ENCODE measurements at regions not wholly inside any gene's neighbourhood (a gene's known extent, or its start where the extent isn't known, plus 50 kb on each side); places are given as distances from the start of the nearest gene placed in this dataset.
A peak's percentile ranks its signal among the peaks of the same experiment; 100 is the strongest.

DNA sequence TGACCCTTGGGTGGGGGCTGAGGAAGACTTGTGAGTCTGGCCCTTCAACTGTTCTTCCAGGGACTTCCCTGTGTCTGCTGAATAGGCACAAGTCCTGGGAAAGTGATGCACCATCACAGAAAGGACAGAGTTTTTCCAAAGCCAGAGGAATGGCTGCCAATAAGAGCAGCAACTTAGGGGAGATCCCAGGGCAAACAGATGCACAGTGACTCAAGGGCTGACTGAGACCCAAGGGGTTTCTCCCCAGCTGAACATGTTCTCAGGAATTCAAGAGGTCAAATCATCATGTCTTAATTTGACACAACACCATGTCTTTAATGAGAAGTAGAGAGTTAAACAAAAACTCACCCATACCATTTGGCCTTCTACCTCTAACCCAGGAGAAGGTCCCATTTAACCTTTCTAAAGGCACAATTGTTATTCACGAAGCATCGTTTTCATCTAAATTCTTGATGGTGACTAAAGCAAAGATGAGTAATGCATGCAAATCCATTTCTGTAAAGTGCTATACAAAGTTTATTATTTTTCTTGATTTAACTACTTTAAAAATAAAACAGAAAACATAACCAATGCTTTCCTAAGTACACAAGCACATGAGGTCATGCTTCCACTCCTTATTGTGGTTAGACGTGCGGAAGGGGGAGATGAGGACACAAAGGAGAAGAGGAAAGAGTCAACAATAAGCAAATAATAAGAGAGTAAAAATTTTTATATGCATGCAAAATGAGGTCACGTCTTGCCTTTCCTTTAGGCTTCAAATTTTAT lies 324.1 kb downstream of the PLK2 start:
- no peak overlapping the region for H3K27ac ChIP-seq
- no peak overlapping the region for H3K4me3 ChIP-seq
- no peaks in the 10 kb centered on the region for H3K9me3 ChIP-seq
- H3K27me3 ChIP-seq = no peaks in the 10 kb centered on the region
- TF ChIP-seq, protein P1, sequence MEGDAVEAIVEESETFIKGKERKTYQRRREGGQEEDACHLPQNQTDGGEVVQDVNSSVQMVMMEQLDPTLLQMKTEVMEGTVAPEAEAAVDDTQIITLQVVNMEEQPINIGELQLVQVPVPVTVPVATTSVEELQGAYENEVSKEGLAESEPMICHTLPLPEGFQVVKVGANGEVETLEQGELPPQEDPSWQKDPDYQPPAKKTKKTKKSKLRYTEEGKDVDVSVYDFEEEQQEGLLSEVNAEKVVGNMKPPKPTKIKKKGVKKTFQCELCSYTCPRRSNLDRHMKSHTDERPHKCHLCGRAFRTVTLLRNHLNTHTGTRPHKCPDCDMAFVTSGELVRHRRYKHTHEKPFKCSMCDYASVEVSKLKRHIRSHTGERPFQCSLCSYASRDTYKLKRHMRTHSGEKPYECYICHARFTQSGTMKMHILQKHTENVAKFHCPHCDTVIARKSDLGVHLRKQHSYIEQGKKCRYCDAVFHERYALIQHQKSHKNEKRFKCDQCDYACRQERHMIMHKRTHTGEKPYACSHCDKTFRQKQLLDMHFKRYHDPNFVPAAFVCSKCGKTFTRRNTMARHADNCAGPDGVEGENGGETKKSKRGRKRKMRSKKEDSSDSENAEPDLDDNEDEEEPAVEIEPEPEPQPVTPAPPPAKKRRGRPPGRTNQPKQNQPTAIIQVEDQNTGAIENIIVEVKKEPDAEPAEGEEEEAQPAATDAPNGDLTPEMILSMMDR (IDR thresholded peaks at IDR 0.05) = no peak
- no peaks in the 10 kb centered on the region for H3K4me1 ChIP-seq
- no peak for DNase-seq (ENCODE audit: low spot score in 2 of 2)
- H3K36me3 ChIP-seq = no peaks in the 10 kb centered on the region
- intact Hi-C loops (cut with DNase I) = no loop called here

DNA sequence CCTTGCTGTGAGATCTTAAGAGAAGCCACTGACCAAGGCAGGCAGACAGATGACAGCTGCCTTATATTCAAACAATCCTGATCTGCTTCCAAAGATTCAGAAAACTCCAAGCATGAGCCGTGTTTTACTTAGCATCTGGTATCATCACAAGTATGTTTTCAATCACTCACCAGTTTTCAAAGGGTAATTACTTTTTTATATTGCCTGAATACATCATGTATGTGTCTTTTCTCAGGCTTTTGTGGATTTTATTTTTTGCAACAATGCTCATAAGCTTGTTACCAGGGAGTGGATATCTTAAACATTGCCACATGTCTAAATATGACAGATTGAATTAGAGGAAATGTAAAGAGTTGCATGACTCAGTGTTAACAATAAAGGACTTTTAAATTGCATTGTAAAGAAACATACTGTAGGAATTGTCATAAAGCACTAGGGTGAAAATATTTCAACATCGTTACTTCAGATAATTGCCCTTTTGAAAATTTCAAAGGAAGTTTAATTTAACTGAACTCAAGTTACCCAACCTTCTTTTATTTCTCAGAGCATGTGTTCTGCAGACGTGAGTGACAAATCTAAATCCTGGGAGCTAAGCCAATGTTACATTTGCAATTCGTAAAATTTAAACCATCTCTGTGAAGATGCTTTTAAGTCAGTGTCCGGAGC lies 326.1 kb downstream of the PLK2 start:
- DNase-seq (ENCODE audit: low spot score in 2 of 2) = no peak
- Histone ChIP-seq H3K36me3 (no peaks in the 10 kb centered on the region), H3K9me3 (no peaks in the 10 kb centered on the region), H3K27me3 (no peaks in the 10 kb centered on the region), H3K4me1 (no peaks in the 10 kb centered on the region), H3K4me3 (no peak overlapping the region), H3K27ac (no peak overlapping the region)
- intact Hi-C loops (cut with DNase I) = no loop called here
- TF ChIP-seq, protein P1 (IDR thresholded peaks at IDR 0.05) = no peak

DNA sequence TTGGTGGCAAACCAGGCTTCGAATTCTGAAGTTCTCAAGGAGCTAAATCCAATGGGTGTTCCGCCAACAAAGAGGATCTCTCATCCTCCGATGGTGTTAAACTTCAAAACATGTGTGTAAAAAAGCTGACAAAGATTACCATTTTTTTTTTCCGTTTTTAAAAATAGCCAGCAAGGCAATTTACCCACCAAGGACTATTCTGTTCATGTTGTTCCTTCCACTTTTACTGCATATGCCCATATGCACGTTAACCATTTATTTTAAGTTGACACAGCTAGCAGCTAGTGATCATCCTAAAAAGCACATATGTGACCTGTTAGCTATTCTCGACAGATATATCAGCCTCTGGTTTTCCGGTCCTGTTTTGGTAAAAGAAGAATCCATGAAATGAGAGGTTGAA lies 326.7 kb downstream of the PLK2 start:
- Histone ChIP-seq H3K27me3 (no peaks in the 10 kb centered on the region), H3K36me3 (no peaks in the 10 kb centered on the region), H3K4me3 (no peak overlapping the region), H3K9me3 (no peaks in the 10 kb centered on the region), H3K4me1 (no peaks in the 10 kb centered on the region), H3K27ac (no peak overlapping the region)
- no peak for DNase-seq (ENCODE audit: low spot score in 2 of 2)
- intact Hi-C loops (cut with DNase I) = no loop called here
- TF ChIP-seq, protein P1 (IDR thresholded peaks at IDR 0.05) = no peak

DNA sequence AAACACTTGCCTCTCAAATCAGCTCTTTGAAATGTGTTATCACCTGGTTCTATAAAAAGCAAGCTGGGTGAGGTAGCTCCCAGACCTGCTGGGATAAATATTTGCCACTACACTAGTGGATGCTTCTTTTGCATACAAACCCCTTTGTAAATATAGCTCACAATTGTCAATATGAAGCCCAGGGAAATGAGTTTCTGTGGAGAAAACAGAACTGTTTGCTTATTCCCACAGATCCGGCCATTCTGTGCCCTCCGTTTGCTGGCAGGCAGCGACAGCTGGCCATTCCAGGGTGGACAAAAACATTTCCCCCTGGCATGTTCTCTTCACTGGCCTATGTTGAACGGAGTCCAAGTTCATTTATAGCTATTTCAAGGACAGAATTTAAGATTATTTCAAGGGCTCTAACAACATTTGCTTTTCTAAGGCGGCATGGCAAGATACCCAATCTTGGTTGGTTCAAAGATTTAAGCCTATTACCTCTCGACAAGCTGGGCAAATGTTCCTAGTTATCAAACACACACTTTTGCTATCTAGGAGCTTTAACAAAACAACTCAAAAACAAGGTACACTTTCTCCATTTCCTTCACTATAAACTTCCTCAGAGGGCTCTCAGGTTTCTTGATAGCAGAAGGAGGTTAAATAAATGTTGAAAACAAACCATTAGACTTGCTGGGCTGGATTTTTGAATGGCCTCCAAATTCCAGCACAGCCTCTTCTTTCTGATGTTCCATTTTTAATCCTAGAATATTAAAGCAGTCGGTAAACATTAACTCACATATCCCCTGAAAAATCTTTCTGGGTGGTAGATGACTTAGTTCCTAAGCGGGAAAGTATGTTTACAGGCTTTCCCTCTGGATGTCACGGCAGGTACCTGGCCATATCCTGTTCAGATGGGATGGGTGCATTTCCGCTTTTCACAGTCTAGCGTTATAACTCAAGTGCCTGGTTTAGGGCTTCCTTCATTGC lies 332.3 kb downstream of the PLK2 start:
- peak overlapping the region; percentile 61 to 71 for H3K27ac ChIP-seq
- intact Hi-C loops (cut with DNase I) = loop anchor here (5.0 kb wide), 1 partner anchor 330 kb away; no protein-coding TSS in a partner anchor
- TF ChIP-seq, protein P1 (IDR thresholded peaks at IDR 0.05) = no peak
- no peak overlapping the region for H3K4me3 ChIP-seq
- no peaks in the 10 kb centered on the region for H3K9me3 ChIP-seq
- peaks cover 5 to 21% of the 10 kb centered on the region in 2 donors for H3K4me1 ChIP-seq
- no peaks in the 10 kb centered on the region for H3K36me3 ChIP-seq
- no peaks in the 10 kb centered on the region for H3K27me3 ChIP-seq
- DNase-seq (ENCODE audit: low spot score in 2 of 2) = no peak

DNA sequence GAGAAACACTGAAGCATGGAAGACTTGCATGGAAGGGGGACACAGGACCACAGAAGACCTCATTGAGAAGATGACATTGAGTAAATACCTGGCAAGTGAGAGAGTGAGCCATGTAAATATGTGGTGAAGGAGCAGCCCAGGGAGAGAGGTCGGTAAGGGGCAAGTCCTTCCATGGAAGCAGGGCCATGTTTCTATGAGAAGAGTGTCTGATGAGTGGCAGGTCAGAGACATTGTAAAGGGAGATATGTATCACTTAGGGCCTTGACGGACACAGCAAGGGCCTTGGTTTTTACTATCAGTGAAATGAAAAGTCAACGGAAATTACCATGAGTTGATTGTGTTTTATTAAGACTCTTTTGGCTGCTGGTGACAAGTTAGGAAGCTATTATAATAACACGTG lies 336.4 kb downstream of the PLK2 start:
- DNase-seq (ENCODE audit: low spot score in 2 of 2) = no peak
- H3K9me3 ChIP-seq = no peaks in the 10 kb centered on the region
- TF ChIP-seq, protein P1 (IDR thresholded peaks at IDR 0.05) = no peak
- no peaks in the 10 kb centered on the region for H3K36me3 ChIP-seq
- H3K27me3 ChIP-seq = no peaks in the 10 kb centered on the region
- H3K4me1 ChIP-seq = peaks cover 5 to 21% of the 10 kb centered on the region in 2 donors
- H3K4me3 ChIP-seq = no peak overlapping the region
- no peak overlapping the region for H3K27ac ChIP-seq
- intact Hi-C loops (cut with DNase I) = no loop called here
